Stimulated activated CD4-positive, alpha-beta T cell treated with anti-CD3 and anti-CD28 coated beads, Interleukin-15, amount 100 ng/mL, for 48 hours (primary cell): ENCODE measurements at regions not wholly inside any gene's neighbourhood (a gene's known extent, or its start where the extent isn't known, plus 50 kb on each side); places are given as distances from the start of the nearest gene placed in this dataset.
A peak's percentile ranks its signal among the peaks of the same experiment; 100 is the strongest.

ENCODE experiments used
- DNase-seq, 2 donors: peaks; one replicate each; pipeline ENCODE4 v3.0.0-alpha.2; 2020; ENCODE audit warnings: low read depth in 2 of 2

DNA sequence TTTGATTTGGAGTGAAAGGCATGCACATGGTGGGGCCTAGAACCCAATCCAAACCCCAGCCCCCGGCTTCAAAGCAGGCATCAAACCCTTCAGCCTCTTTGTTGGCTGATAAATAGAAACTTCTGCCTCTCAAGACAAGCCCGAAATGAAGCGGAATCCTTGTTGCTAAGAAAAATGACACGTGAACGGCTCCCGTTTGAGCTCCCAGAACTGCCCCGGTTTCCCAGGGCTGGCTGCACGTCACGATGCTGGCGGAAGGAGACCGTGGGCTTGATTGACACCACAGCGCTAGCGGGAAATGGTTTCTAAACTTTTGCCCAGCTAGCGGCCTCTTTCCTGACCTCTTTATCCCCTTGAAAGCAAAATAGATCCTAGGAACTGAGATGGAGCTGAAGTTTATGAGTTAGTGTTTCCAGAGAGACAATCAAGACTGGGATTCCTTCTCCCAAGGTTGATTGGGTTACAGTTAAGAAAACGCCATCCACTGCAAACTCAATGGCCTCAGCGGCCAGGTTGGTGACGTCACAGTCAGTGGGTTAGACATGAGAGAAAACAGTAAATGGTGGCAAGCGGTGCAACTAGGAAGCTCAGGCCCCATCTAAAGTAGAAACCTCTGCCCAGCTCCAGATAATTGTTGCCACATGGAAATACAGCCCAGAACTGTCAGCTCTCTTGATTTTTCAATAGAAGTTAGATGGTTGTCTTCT is 117.0 kb downstream of the ANKRD60 start:
- no peak for DNase-seq

DNA sequence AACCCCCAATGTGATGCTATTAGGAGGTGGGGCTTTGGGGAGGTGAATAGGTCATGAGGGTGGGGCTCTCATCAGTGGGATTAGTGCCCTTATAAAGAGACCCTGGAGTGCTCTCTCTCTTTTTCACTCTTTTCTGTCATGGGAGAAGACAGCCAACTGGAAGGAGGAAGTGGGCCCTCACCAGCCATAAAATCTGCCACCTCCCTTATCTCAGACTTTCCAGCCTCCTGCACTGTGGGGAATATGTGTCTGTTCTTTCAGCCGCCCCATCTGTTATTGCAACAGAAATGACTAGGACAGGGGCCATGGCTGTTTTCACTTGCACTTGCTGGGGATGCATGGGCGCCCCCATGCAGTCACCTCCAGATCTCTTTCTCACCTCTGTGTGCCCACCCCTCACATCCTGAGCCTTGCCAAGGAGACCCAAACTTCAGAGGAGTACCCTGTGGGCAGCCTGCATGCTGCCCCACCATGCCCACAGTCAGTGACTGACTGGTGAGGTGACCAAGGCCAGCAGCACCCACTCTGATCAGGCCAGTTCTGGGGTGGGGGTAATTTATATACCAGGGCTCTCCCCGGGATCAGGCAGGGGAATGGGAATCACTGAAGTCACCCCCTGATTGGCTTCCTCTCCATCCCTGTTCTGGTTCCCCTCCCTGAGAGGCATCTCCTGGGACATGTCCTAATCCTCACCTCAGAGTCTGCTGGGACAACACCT is 118.4 kb downstream of the ANKRD60 start:
- DNase-seq = no peak

DNA sequence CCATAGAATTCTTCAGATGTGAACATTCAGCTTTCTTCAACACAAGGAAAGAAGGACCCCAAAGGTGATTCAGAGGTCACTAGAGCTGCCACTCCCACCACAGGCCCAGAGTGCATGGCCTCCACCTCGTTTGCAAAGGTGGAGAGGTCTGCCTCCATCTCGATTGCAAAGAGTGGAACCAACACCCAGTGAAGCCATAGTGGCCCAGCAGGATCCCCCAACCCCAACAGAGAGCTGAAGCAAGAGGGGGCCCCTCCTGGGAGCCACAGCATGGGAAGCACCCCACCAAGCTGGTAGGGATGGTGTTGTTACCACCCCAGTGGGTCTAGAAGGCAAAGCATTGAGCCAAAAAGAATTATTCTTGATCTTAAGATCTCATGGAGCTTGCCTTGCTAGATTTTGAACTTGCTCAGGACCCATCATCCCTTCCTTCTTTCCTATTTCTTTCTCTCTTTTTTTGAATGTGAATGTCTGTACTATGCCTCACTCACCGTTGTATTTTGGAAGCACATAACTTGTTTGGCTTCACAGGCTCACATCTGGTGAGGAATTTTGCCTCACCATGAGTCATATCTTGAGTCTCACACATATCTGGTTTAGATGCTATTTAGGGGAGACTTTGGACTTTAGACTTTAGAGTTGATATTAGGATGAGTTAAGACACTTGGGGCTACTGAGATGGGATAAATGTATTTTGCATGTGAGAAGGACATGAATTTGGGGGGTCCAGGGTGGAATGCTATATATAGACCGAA is 119.2 kb downstream of the ANKRD60 start:
- no peak for DNase-seq

DNA sequence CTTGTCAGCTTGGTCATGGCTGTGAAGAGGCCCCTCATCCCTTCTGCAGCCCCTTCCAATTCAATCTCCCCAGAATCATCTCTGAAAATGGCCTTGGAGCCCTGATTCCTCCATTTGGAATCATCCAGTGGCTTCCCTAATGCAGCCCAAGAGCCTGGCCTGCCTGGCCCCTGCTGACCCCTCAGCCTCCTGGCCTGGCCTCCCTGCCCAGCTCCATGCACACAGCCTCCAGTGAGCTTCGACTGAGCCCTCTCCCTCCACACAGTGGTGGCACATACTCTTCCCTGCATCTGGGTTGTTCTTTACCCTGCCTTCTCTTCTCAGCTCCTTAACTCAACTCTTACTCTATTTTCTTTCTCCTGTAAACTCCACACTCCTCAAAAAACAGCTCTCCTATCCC is 120.9 kb downstream of the ANKRD60 start:
- DNase-seq = no peak

DNA sequence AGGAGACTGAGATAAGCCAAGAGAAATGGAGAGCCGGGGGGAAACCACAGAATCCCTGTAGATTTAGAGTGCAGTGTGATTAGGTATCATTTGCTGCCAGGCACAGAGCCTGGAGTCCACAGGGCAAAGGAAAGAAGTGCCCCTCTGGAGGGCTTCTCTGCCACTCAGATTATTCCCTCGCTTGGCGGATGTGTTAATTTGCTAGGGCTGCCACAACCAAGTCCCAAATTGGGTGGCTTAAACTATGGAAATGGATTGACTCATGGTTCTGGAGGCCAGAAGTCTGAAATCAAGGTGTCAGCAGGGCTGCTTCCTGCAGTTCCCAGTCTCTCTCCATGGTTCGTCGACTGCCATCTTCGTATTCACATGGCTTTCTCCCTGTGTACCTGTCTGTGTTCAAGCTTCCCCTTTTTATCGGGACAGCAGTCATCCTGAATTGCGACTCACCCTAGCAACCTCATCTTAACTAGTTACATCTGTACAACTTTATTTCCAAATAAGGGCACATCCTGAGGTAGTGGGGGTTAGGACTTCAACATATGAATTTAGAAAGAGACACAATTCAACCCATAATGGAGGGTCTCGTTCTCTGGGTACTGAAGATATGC is 122.2 kb downstream of the ANKRD60 start:
- no peak for DNase-seq

DNA sequence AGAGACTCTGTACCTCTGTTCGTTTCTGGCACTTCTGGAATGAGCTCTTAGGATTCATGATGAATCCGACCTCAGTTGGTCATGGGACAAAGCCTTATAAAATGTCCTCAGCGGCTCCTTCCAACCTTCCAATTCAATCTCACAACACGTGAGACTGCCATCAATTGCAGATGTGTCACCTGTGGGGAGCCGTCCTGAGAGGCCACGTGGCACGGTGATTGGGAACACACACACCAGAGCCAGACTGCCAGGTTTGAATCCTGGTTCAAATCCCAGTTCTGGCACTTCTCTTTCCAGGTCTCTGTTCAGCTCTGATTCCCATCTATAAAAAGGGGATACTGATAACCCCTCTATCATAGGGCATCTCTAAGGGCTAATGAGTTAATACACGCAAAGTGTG is 124.5 kb downstream of the ANKRD60 start:
- DNase-seq = no peak

DNA sequence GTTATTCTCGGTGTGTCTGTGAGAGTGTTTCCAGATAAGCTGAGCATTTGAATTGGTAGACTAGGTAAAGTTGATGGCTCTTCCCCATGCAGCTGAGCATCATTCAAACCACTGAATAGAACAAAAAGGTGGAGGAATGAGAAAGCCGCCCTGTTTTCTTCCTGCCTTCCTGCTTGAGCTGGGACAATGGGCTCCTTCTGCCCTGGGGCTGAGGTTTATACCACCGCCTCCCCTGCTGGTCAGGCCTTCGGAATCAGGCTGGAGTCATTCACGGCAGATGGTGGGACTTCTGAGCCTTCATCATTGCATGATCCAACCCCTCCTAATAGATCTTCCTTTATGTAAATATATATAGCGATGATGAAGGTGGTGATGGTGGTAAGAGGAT is 124.9 kb downstream of the ANKRD60 start:
- DNase-seq = no peak

DNA sequence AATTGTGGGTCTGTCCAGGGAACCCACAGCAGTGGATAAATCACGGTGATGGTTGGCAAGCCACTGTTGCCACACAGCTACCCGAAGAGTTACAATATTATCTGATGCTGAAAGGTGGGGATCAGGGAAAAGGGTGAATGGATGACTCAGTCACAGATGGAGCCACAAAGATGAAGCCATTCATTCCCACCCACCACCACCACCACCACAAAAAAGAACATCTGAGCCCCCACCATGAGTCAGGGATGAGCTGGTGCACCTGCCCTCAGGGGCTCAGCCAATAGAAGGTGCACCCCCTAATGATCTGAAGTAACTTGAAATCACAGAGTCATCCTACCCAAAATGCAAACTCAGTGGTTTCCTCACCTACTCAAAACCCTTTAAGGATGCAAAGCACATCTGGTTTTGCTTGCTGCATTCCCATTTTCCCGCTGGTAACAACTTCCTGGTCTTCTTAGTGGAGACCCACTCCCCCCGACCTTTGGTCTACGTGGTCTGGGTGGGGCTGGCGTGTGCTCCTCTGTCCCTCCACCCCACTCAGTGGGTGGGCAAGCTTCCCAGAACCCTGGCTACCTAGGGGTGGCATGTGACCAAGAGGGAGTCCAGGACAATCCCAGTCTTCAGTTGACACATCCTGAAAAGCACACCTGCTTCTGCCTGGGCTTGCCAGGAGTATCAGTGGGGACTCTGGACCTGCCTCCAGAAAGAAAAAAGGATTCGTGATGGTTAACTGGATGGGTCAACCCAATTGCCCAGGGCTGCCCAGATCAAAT is 125.5 kb downstream of the ANKRD60 start:
- peak; percentile 29 to 33 for DNase-seq

DNA sequence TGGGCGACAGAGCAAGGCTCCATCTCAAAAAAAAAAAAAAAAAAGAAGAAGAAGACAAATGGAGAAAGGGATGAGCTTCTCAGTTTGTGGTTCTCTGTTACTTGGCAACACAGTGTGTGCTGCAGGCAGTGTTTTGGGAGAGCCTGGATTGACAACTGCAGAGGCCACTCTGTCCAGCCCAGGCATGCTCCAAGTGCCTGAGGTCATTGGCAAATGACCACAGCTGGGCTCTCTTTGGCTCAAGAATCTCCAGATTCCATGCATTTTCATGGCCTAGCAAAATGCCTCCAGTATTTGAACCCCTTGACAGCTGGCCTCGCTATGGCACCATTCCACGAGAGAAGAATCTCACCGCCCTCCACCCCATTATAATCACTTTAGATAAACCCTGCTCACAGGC is 126.2 kb downstream of the ANKRD60 start:
- no peak for DNase-seq

DNA sequence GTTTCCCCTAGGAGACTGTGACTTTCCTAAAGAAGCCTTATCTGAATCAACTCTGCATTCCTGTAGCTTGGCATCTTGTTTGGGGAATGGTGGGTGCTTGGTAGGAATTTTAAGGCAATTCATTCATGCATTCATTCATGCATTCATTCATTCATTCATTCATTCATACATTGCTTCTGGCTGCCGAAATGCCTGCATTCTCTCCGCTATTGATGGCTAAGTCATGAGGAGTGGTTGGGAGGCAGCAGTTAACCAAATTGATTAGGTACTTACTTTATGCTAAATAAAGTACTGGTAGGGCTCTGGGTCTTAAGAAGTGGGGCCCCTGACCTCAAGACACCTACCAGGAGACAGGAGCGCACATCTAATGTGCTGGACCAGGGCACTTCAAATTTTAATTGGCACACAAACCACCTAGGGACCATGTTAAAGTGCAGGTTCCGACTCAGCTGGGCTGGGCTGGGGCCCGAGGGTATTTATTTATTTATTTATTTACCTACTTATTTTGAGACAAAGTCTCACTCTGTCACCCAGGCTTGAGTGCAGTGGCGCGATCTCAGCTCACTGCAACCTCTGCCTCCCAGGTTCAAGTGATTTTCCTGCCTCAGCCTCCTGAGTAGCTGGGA is 127.6 kb downstream of the ANKRD60 start:
- no peak for DNase-seq

DNA sequence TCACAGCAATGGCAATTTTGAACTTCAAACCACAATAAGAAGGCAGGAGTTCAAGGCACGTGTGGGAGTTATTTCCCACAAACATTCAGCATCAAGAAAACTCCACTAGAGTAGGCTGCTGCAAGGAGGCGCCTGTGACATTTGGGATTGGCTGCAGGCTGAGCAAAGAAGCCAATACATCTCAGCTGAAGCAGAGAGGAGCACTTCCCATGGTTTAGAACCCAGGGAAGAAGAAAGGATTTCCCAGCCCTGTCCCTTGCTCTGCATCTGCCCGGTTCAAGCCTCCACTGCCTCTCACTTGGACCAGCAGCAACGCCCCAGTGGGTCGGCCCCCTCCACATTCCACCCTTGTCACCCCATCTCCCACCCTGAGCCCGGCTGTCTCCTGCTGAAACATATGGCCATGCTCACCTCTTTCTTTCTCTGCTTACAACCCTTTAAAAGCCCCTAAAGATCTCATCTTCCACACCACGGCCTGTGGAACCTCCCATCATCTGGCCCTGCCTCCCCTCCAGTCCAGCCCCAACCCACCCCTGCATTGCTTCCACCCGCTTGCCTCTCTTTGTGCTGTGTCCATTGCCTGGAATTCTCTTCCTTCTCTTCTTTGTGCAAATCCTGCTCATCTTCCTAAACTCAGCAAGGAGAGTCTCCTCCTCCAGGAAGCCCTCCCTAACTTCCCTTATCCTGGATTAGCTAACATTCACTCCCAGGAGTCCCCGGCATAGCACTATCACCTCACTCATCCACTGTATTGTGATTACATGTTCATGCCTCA is 128.3 kb downstream of the ANKRD60 start:
- DNase-seq = no peak

DNA sequence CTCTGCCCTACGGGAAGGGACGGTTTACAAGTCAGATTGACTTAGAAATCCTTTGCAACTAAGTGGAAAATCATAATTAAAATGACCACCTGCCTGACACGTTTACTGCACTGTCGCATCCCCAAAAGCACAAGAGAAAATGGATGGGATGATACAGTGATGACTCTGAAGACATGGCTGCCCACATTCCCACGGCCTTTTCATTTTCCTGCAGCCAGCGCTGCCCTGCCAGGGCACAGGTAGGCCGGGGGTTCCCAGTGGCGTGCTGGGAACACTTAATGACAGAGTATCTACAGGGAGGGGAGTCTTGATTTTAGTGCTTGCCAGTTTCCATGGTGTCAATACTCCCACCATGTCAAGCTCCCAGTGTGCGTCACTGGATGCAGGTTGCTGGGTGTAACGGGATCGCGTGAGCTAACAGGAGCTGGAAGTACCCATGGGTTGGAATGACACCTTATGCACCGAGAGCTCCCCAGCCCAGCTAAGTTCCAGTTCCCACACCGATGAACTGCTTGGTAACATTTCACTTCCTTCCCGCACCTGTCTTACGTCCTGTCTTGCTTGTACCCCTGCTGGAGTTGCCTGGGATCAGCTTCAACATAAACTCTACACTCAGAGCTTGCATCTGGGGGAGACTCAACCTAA is 129.0 kb downstream of the ANKRD60 start:
- DNase-seq = no peak

DNA sequence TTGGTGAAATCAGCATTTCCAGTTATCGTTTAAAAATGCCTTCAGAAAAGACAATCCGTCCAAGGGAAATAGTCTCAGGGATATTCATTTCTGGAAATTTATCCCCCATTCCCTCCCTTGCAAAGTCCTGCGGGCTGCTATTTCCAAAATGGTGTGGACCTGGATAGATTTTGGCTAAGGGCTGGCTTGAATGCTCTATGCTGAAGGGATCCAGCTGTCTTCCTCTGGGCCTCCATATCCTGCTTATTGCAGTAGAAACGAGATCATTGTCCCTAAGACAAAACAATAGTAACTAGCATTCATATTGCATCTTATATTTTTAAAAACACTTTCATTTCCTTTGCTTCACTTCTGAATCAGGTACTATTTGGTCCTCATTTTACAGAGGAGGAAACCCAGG is 129.9 kb downstream of the ANKRD60 start:
- no peak for DNase-seq

DNA sequence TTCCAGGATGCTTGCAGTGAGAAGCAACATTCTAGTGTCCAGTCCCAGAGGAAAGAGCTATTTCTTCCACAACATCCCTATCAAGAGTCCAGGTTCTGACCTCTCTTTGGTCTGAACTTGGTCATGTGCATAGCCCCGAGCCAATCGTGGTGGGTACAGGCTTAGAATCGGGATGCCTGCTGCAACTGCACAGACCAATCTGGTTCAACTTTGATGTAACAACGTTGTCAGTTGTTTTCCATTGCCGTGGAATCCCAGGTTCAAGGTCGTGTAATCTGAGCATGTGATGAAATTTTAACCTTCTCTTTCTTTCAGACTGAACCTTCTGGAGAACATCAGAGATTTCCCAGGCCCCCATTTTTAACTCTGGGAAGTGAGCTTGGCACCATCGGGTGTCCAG is 130.5 kb downstream of the ANKRD60 start:
- no peak for DNase-seq

DNA sequence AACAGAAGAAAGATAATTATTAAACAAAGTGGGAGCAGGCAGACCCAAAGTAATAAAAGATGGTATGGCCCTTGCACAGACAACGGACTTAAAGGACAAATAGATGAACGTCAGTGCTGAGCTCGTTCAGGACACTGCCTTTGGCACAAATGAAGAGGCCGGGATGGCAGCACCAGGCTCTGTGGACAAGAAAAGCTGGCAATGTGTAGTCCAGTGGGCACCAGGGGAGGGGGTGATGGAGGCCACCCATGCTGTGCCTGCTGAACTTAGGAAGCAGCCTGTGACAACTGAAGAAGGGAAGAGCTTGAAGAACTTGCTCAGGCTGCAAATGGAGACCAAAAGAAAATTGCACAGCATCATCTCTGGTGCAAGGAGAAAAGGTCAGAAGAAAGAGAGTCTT is 131.0 kb downstream of the ANKRD60 start:
- no peak for DNase-seq

DNA sequence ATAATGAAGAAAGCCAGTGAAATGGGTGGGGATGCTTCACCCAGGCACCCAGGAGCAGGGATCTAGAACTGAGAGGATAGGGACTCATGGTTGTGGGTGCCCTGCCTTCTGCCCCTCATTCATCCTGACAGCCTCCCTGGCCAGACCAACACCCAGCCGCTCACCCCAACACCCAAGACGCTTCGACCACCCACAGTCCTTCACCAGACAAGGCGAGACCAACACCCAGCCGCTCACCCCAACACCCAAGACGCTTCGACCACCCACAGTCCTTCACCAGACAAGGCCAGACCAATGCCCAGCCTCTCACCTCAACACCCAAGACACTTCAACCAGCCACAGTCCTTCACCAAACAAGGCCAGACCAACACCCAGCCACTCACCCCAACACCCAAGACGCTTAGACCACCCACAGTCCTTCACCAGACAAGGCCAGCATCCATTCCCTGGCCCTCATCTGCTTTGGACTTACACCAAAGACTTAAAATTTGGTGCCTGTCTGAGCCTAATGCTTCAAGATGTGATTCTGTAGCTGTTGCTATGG is 131.5 kb downstream of the ANKRD60 start:
- no peak for DNase-seq

DNA sequence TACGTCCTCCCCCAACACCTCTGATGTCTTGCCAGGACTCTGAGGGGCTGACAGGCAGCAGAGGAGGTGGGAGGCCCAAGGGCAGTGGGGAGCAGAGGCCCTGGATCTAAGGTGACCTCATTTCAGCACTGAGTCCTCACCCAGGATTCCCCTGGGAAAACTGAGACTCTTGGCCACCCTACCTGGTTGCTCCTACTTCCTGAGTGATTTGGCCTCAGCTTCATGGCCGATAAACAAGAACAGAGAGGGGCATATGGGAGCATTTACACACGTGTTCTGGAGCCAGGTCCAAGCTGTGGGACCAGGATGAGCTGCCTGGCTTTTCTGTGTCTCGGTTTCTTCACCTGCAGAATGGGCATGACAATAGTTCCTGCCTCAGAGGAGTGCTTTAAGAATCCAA is 133.8 kb downstream of the ANKRD60 start:
- no peak for DNase-seq

DNA sequence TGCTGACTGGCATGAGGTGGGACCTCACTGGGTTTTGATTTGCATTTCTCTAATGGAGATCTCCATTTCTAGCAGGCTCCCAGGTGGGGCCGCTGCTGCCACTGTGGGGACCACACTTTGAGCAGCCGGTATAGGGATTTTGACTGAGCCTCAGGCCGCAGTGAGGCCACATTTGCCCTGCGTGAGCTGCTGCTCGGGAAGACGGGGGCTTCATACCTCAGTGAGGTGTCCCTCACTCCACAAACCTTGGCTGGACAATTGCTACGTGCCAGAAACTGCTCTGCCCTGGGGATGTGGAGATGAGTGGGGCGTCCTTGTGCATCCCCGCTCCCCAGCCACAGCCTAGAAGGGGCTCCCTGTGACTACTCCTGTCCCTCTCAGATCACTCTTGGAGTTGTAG is 134.3 kb downstream of the ANKRD60 start:
- no peak for DNase-seq

DNA sequence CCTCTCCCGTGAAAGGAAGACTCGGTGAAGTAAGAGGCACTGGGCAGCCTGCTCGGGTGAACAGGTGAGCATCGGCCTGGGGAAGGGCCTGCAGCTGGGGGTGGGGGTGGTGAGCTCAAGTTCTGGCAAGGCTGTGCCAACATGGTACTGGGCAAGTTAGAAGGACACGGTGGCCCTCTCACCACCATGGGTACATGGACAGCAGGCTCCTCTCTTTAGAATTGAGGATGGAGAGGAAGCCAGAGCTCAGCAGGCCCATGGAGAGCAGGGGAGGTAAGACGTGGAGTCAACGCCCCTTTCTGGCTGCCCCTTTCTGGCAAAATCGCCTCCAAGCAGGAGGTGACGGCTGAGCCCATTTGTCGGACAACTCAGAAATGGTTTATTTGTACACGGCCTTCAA is 135.6 kb downstream of the ANKRD60 start:
- DNase-seq = no peak

DNA sequence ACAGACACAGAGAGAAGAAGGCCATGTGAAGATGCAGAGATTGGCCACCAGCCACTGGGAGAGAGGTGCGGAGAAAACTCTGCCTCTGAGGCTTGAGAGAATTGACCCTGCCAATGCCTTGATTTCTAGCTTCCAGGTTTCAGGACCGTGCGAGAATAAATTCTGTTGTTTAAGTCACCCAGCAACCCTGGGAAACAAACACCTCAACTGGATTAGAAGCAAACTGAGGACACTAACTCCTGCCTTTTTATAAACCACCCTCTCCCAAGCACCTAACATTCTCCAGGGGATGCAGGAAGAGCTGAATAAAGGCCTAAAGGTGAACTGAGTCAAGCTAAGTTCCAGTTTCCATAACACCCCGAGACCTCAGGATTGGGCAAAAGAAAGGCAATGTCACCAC is 136.1 kb downstream of the ANKRD60 start:
- no peak for DNase-seq
